Pancreas (tissue), 10 donors: ENCODE measurements at regions not wholly inside any gene's neighbourhood (a gene's known extent, or its start where the extent isn't known, plus 50 kb on each side); places are given as distances from the start of the nearest gene placed in this dataset.
A peak's percentile ranks its signal among the peaks of the same experiment; 100 is the strongest.

Experiments
- ATAC-seq, 4 donors: fragments of 200-7000 bp; cut with Tn5 transposase; one replicate each; pipeline versions ENCODE4 v1.8.0 to v1.9.1; 2020; ENCODE audit warnings: mild to moderate bottlenecking in 4 of 4, moderate library complexity in 4 of 4
- DNase-seq, 6 donors: peaks; one replicate each; pipeline ENCODE4 v3.0.0-alpha.2; 2020
- FAIRE-seq: peaks from 2 replicates; lab custom pipeline; 2012; peaks lifted over from hg19 to GRCh38; lab: Jason Lieb, UNC
- H3K27ac ChIP-seq, 4 donors: fragments of 200-600 bp; sonication (generic); 1 replicate in 3 of 4; 2 replicates in 1 of 4; pipeline versions ENCODE4 v1.5.0 to v1.8.0; 2020
- H3K27me3 ChIP-seq, 4 donors: fragments of 200-600 bp; one replicate each; pipeline ENCODE4 v1.8.0; 2021
- H3K36me3 ChIP-seq, 3 donors: fragments of 200-600 bp; sonication (generic) in 1 of 3; one replicate each; pipeline versions ENCODE4 v1.5.0 to v1.8.0; 2020 to 2021
- H3K4me1 ChIP-seq, 3 donors: fragments of 200-600 bp; one replicate each; pipeline ENCODE4 v1.8.0; 2021
- H3K4me3 ChIP-seq, 4 donors: fragments of 200-600 bp; sonication (generic) in 2 of 4; one replicate each; pipeline versions ENCODE4 v1.5.0 to v1.8.0; 2020 to 2021
- H3K9me3 ChIP-seq, 4 donors: fragments of 200-600 bp; one replicate each; pipeline ENCODE4 v1.8.0; 2021
- WGBS, 2 donors: extraction: QIAGEN DNeasy Blood & Tissue Kit; methylation state at CpG; one replicate each; pipeline ENCODE4 v1.1.7; 2013; 5-methylcytosine and 5-hydroxymethylcytosine counted together
- intact Hi-C, 3 donors: fragments of 100-400 bp; cut with DNase I; formaldehyde crosslinking; loops; one replicate each; pipeline versions ENCODE4 v1.11.1 to v1.14.2; 2022
- TF ChIP-seq, protein P1 (sequence below), 4 donors: fragments of 200-600 bp; sonication (generic) in 3 of 4; IDR thresholded peaks; one replicate each; pipeline versions ENCODE4 v1.5.0 to v1.8.0; 2021; ENCODE audit warnings: antibody characterized with exemption in 4 of 4
- donor health status: healthy with polysubstance abuse.
- donor health status: DM: no; HTN: no; CAD: no; lungs with moderate emphysema.
- donor health status: DM: no; HTN: no; CAD: no.
- donor health status: control.
- donor health status: control.
- donor health status: Bipolar disorder and iron deficiency.
- donor health status: DM: yes; HTN: yes; CAD: no.
- donor health status: DM: no; HTN: no; CAD: no.
- donor health status: DM: no; HTN: no; CAD: no.
- donor health status: DM: yes; HTN: yes; CAD: no.

DNA sequence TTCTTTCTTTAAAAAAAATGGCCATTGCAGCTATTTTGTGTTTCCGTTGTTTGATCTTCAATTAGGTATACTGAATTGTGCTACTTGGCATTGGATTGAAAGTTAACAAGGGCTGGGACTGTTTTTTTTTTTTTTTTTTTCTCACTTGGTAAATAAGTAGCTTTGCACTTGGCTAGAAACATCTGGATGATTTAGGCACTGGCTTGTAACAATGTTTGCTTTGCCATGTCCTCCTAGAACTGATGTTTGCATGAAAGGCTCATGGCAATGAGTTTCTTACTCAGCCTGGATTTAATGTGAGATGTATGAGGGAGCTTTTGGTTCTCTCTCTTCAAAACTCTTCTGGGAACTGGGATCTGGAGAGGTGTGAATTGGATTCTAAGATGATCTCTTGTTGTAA is 414.1 kb downstream of the CDH26 start:
- intact Hi-C loops = no loop called here
- no peak overlapping the region for H3K27ac ChIP-seq
- no peaks in the 10 kb centered on the region for H3K36me3 ChIP-seq
- TF ChIP-seq, protein P1, sequence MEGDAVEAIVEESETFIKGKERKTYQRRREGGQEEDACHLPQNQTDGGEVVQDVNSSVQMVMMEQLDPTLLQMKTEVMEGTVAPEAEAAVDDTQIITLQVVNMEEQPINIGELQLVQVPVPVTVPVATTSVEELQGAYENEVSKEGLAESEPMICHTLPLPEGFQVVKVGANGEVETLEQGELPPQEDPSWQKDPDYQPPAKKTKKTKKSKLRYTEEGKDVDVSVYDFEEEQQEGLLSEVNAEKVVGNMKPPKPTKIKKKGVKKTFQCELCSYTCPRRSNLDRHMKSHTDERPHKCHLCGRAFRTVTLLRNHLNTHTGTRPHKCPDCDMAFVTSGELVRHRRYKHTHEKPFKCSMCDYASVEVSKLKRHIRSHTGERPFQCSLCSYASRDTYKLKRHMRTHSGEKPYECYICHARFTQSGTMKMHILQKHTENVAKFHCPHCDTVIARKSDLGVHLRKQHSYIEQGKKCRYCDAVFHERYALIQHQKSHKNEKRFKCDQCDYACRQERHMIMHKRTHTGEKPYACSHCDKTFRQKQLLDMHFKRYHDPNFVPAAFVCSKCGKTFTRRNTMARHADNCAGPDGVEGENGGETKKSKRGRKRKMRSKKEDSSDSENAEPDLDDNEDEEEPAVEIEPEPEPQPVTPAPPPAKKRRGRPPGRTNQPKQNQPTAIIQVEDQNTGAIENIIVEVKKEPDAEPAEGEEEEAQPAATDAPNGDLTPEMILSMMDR (IDR thresholded peaks at IDR 0.05) = no peak
- DNase-seq (no peak), FAIRE-seq (no peak), ATAC-seq (peak in 1 of 4 donors; percentile 44)
- H3K9me3 ChIP-seq = no peaks in the 10 kb centered on the region
- no peak overlapping the region for H3K4me3 ChIP-seq
- peaks cover 0 to 2% (median 0%) of the 10 kb centered on the region in 3 donors for H3K4me1 ChIP-seq
- 13 to 14% methylated on average over 1 of the region's 1 CpG for WGBS, 2 donors
- no peaks in the 10 kb centered on the region for H3K27me3 ChIP-seq

GRCh38 chr20:60372822-60373221 is 414.6 kb downstream of the CDH26 start:
- no peak overlapping the region for H3K4me3 ChIP-seq
- H3K4me1 ChIP-seq = peaks cover 0 to 2% (median 0%) of the 10 kb centered on the region in 3 donors
- no peak overlapping the region for H3K27ac ChIP-seq
- H3K9me3 ChIP-seq = no peaks in the 10 kb centered on the region
- H3K27me3 ChIP-seq = no peaks in the 10 kb centered on the region
- no peak for DNase-seq
- WGBS, 2 donors = 31 to 48% methylated on average over 4 of the region's 4 CpGs
- intact Hi-C loops = no loop called here
- no peaks in the 10 kb centered on the region for H3K36me3 ChIP-seq
- no peak for ATAC-seq
- TF ChIP-seq, protein P1 (IDR thresholded peaks at IDR 0.05) = no peak
- no peak for FAIRE-seq

GRCh38 chr20:60378620-60379019 is 420.4 kb downstream of the CDH26 start:
- H3K27me3 ChIP-seq = no peaks in the 10 kb centered on the region
- no peaks in the 10 kb centered on the region for H3K4me1 ChIP-seq
- DNase-seq = no peak
- no peak overlapping the region for H3K4me3 ChIP-seq
- ATAC-seq = no peak
- intact Hi-C loops = no loop called here
- FAIRE-seq = no peak
- H3K27ac ChIP-seq = no peak overlapping the region
- TF ChIP-seq, protein P1 (IDR thresholded peaks at IDR 0.05) = no peak
- H3K9me3 ChIP-seq = no peaks in the 10 kb centered on the region
- H3K36me3 ChIP-seq = no peaks in the 10 kb centered on the region

GRCh38 chr20:60381643-60382400 is 423.6 kb downstream of the CDH26 start:
- Histone ChIP-seq H3K4me3 (no peak overlapping the region), H3K36me3 (no peaks in the 10 kb centered on the region), H3K27me3 (no peaks in the 10 kb centered on the region), H3K4me1 (no peaks in the 10 kb centered on the region), H3K27ac (no peak overlapping the region), H3K9me3 (no peaks in the 10 kb centered on the region)
- ATAC-seq = no peak
- 39 to 58% methylated on average over 3 of the region's 3 CpGs for WGBS, 2 donors
- no peak for DNase-seq
- FAIRE-seq = no peak
- TF ChIP-seq, protein P1 (IDR thresholded peaks at IDR 0.05) = no peak
- intact Hi-C loops = no loop called here

GRCh38 chr20:60389441-60389840 is 431.2 kb downstream of the CDH26 start:
- TF ChIP-seq, protein P1 (IDR thresholded peaks at IDR 0.05) = no peak
- no peaks in the 10 kb centered on the region for H3K4me1 ChIP-seq
- no peak for DNase-seq
- no peak overlapping the region for H3K27ac ChIP-seq
- no peaks in the 10 kb centered on the region for H3K9me3 ChIP-seq
- intact Hi-C loops = no loop called here
- H3K36me3 ChIP-seq = no peaks in the 10 kb centered on the region
- FAIRE-seq = no peak
- H3K4me3 ChIP-seq = no peak overlapping the region
- H3K27me3 ChIP-seq = no peaks in the 10 kb centered on the region
- ATAC-seq = no peak
